Mucosa of gallbladder (tissue), 1 donor: ENCODE measurements at regions not wholly inside any gene's neighbourhood (a gene's known extent, or its start where the extent isn't known, plus 50 kb on each side); places are given as distances from the start of the nearest gene placed in this dataset.

Source experiments
- DNase-seq: peaks from one replicate; pipeline ENCODE4 v3.0.0-alpha.2; 2020; ENCODE audit warnings: low spot score
- donor health status: DM: no; HTN: no; CAD: no.

- no peak for DNase-seq
These were observed 256.1 kb downstream of the FOXO1 start for GRCh38 chr13:40410315-40410714.

DNA sequence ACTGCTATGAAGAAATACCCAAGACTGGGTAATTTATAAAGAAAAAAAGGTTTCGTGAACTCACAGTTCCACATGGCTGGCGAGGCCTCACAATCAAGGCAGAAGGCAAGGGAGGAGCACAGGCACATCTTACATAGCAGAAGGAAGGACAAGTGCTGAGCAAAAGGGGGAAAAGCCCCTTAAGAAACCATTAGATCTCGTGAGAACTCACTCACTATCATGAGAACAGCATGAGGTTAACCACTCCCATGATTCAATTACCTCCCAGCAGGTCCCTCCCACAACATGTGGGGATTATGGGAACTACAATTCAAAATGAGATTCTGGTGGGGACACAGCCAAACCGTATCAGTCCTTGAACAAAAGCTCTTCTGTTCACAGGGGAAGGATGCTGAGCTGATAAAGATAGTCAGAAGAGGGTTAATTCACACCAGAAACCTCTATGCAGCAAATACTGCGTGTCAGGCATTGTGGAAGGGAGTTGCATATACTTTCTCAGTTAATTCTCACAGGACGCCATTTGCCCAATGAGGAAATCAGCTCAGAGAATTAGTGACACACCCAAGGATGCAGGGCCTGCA lies 246.2 kb downstream of the FOXO1 start:
- no peak for DNase-seq

DNA sequence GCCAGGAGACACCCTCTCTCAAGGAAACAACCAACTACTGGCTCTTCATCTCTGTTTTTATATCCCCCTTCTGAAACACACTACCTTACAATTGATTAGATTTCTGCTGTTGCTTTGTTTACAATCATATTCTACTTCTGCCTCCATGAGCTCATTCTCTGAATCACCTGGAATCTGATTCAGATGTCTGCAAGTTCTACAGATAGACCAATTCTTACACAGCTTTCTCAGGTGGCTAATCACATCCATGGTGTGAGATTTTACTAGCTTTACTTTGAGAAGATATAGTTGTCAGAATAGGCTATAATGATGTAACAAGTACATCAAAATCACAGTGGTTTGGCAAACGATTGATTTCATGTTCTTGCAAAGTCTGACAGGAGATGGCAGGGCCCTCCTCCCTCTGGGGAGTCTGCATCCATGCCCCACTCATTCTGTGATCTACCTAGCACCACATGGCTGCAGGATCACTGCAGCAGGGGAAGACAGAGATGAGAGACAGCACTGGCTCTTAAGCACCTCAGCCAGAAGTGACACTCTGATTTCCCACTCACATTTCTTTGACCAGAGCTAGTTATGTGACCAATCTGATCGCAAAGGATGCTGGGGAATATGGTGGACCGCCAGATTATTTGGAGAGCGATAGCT lies 243.7 kb downstream of the FOXO1 start:
- DNase-seq, result no peak

DNA sequence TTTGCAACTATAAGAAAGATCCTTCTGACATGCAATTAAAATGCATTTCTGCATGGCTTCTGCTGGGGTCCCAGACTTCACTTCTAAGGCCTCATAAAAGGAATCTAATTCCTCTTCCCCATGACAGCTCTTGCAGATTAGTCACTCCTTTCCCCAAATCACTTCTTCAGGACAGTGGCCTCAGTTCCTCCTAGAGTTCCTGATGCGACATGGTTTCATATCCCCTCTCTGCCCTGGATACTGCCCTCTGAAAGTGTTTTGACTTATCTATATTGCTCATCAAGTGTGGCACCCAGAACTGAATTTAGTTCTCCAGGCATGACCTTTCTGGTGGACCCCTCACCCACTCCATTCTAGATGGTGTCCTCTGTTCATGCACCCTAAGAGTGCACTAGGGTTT lies 238.1 kb downstream of the FOXO1 start:
- DNase-seq, result no peak

DNA sequence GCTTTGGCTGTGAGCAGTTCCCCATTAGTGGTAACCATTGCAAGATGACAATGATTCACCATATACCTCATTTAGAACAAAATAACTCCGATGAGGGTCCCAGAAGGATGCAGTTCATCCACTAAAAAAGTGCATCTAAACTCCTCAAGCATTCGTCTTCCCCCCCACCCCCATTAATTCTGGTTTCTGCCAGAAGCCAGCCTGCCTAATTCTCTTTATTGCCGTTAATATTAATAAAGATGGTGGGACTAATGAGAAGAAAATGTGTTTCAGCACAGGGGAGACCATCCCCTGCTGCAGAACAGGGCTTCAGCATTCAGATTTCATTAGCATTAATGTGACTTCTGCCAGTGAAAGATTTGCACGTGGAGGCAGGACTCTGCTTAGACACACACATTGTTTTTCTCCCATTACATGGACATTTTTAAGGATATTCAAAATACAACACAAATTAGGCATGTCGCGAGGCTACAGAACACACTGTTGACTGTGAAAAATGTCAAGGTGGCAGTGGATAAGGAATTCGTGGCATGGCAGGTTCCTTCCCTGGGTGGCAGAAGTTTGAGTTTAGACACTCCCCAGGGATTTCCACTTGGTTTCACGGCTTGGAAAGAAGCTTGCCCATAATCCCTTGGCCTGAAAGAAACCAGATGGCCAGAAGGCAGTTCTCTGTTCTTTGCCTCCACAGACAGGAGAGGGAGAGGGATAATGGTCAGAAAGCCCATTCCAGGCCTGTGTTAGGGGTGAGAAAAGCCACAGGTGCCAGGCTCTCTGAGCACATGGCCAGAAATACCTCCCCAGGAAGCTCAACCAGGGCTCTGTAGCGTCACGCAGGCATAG lies 236.5 kb downstream of the FOXO1 start:
- DNase-seq, result peak; percentile 21

DNA sequence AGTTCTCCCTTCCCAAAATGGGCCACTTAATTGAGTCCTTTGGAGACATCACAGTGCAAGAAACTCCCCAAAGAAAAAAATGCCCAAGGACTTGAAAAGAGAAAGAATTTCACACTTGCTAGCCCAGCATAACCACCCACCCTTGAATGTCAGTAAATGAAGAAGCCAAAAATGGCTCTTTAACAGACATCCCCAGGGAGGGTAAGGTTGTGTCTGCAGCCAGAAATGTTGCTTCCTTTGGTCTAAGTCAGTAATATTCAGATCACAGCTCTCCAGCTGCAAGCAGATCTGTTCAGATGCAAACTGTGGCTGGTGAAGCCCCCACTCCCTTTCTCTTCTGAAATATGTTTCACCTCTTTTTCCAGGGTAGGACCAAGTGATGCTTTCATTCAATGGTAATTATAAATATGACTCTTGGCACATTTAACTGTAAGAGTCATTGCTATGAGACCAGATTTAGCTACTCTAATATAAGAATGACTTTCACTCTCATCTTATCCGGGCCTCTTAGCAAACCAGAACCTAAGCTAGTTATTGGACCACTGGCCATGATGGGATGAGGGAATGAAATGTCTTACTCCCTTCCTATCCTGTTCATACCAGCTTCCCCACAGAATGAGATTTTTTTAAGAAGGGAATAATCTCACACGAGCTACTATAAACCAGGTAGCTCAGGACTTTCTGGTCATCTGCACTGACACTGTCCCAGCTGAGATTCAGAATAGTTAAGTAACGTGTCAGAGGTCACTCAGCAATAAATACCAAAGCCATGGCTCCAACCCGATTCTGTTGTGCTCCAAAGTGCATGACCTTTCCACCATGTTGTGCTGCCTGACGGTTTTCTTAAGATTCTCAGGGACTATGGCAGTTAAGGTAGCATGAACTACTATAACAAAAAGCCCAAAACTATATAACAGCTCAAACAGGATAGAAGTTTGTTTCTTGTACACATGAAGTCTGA lies 234.1 kb downstream of the FOXO1 start:
- no peak for DNase-seq

DNA sequence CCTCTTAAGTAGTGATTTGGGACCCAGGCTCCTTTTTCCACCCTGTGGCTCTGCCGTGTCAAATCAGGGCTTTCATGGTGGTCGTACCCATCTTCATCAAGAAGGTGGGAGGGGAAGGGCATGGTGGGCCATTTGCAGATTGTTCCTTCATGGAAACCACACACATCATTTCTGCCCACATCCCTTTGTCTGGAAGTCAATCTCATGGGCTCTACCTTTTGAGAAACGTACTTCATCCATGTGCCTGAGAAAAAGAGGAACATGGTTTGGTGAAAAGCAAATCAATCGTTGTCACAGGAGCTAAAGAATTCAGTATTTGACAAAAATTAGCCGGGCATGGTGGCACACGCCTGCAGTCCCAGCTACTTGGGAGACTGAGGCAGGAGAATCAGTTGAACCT lies 233.4 kb downstream of the FOXO1 start:
- no peak for DNase-seq

DNA sequence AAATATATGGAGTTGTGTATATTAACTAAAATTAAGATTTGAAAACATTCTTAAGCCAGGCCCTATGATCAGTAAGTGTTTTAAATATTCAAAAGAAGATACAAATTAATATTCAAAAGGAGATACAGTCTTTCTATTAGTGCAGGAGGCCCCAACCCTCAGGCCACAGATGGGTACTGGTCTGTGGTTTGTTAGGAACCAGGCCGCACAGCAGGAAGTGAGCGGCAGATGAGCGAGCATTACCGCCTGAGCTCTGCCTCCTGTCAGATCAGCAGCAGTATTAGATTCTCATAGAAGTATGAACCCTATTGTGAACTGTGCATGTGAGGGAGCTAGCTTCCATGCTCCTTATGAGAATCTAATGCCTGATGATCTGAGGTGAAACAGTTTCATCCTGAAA lies 232.9 kb downstream of the FOXO1 start:
- DNase-seq, result no peak

DNA sequence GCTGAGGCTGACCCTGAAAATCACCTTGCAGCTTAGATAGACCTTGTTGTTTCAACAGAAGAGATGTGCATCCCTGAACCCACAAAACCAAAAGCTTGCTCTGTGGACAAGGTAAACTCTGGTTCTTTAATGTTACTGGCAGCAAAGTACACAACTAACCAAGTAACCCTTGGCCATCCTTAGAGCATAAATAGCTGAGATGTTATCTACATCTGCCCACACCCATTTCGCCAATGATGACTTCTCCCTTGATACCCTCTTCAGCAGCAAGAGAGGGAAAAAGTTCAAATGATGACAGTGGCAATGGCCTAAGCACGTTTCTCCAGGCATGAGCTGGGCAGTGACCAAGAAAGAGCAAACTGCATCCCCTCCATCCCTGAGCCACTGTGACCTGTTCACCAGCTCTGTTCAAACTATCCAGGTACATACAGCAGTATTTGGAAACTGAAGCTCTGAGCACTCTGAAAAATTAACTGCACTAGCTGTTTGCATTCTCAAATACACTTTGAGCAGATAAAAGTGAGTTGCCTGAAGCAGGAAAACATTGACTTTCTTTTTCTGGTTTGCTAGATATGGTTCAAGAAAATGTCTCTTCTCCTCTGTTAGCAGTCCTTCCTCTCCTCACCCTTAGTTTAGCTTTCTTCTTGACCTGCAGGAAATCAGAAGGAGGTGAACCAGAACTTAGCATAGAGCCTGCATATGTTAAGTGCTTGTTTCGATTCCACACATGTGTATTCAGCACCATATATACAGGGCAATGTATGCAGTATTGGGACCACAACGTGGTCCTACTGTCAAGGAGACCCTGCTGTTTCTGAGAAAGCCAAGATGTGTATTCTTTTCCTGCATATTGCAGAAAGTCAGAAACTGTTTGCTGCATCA lies 231.7 kb downstream of the FOXO1 start:
- DNase-seq, result no peak

GRCh38 chr13:40438022-40438680 lies 228.3 kb downstream of the FOXO1 start:
- no peak for DNase-seq

DNA sequence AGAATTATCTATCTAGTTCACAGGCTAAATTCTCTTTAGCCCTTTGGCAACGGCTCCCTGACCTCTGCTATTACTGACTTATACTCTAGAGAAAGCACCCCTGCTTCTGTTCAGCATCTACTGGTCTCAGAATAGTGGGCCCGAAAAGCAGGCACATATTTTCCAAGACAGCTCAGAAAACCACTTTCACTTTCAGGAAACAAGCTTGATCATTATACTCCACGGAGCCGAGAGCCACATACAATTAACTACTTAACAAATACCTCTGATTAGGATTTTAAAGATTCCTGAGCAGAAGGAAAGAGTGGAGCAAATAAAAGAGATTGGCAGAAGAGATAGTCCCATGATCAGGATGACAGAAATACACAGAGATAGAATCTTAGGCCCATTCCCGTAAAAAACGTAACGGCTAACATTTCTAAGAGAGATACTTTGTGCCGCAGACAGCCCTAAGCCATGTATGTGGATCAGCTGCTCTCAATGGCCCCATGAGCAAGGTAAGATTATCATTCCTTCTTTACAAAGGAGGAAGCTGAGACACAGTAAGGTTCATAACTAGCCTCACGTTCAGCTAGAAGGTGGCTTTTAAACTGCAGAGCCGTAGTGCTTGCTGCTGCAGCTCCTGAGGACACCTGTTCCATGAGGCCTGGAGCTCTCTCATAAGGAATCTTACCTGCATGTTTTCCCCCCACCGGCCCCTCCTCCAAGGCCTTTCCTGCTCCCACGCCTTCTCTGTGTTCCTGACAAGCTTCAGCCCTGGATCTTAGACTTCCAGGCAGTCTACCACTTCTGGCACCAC lies 227.2 kb downstream of the FOXO1 start:
- no peak for DNase-seq

DNA sequence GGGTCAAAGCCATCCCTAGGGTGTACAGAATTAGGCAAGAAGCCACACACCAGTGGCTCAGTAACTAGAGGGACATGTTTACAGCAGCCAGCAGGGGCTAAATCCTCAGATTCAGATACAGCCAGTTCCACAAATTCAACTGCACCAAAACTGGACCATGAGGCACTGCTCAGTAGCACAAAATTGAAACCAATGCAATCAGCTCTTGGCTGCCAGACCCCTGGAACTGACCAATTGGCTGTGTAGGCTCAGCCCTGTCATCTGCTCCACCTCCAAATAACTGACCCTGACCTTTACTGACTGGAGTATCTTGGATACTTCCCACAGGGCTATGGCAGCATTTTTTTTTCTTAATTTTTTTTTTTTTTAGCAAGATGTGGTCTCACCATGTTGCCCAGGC lies 226.5 kb downstream of the FOXO1 start:
- no peak for DNase-seq

DNA sequence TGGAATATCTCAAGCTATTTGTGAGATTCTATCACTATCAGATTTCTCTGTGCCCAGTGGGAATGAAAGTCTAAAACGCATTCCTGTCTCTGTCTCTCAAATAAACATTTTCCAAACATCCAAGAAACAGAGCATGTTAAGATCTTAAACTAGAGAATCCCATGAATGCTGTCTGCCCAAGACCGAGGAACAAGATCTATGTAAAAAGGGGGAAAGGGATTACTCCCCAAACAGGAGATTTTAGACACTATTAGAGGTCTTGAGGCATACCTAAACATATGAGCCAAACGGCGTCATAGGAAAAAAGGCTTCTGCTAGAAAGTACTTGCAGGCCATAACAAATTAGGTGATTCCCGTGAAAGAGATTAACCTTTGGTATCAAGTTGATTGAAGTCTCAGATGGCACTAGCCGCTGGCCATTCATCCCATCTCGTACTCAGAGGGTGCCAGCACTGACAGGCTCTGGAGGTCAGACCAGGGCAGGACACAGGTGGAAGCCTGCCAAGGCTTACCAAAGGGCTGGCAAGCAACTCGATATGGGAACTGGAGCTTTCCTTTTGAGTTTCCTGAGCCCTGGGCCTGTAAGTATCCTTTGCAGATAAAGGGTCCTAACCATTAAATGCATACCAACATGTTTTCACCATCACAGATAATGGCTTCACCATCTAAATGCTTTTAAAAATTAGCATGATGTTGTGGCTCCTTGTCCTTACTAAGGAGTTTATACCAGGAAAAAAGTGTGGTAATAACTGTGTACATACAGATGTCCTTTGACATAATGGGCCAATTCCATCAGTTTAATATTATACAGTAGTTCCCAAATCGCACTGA lies 225.2 kb downstream of the FOXO1 start:
- peak; percentile 87 for DNase-seq

DNA sequence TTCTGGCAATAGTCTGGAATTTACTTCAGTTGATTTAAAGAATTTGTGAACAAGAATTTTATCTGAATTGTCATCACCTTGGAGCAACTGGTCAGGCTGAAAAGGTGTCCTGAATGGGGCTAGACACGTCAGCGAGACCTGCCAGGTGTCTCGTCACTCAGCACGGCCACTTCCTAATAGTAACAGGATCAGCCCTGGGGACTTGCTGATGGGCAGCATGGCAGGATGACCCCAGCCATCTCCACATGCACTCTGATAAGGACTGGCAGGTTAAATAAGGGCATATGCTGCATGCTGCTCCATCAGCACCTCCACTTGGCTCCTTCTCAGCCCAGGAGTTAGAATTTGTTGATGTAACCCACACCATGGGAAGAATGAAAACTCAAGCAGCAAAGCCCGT lies 224.2 kb downstream of the FOXO1 start:
- no peak for DNase-seq

DNA sequence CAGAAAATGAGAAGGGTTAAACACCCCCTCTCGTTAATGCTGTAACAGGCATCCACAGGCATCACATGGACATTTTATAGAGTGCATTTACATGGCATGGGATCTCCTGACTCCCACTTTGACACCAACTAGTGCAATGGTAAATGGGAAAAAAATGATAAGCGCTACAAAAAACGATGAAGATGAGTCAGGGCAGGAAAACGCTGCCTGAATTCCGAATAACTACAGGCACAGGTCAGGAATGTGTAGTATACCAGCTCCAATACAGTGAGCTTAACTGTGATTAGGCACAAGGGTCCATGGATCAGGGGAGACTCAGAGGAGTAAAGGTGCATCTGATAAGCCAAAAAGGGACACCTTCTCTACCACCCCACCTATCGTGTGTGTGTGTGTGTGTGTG lies 223.6 kb downstream of the FOXO1 start:
- no peak for DNase-seq

- DNase-seq, result no peak
These were observed 222.2 kb downstream of the FOXO1 start for GRCh38 chr13:40444241-40444640.

- DNase-seq, result peak; percentile 34
These were observed 220.9 kb downstream of the FOXO1 start for GRCh38 chr13:40445557-40445990.

- DNase-seq, result no peak
These were observed 220.1 kb downstream of the FOXO1 start for GRCh38 chr13:40446365-40446764.

GRCh38 chr13:40447857-40448256 lies 218.6 kb downstream of the FOXO1 start:
- DNase-seq, result no peak
